ENCODE measurements at regions not wholly inside any gene's neighbourhood (a gene's known extent, or its start where the extent isn't known, plus 50 kb on each side); places are given as distances from the start of the nearest gene placed in this dataset.

GRCh38 chr7:26506196-26506595 is 214.5 kb downstream of the SNX10 start:
- no peak for DNase-seq (ENCODE audit: low read depth in 1 of 2, low spot score in 2 of 2)
- Histone ChIP-seq H3K27me3 (replicated peaks) (peaks cover 21% of the 10 kb centered on the region), H3K9me3 (replicated peaks) (no peaks in the 10 kb centered on the region), H3K27ac (no peak overlapping the region), H3K4me3 (no peak overlapping the region), H3K36me3 (no peaks in the 10 kb centered on the region), H3K4me1 (replicated peaks) (no peaks in the 10 kb centered on the region)

- DNase-seq (ENCODE audit: low read depth in 1 of 2, low spot score in 2 of 2): no peak
- H3K4me3 ChIP-seq: no peak overlapping the region
Observed at GRCh38 chr7:26507108-26507987, 215.7 kb downstream of the SNX10 start.

GRCh38 chr7:26508481-26508880 is 216.8 kb downstream of the SNX10 start:
- peaks cover 26% of the 10 kb centered on the region for H3K27me3 ChIP-seq (replicated peaks)
- DNase-seq (ENCODE audit: low read depth in 1 of 2, low spot score in 2 of 2): no peak
- H3K9me3 ChIP-seq (replicated peaks): no peaks in the 10 kb centered on the region
- H3K36me3 ChIP-seq: no peaks in the 10 kb centered on the region
- H3K27ac ChIP-seq: no peak overlapping the region
- no peaks in the 10 kb centered on the region for H3K4me1 ChIP-seq (replicated peaks)
- H3K4me3 ChIP-seq: no peak overlapping the region

More at GRCh38 chr7:26507108-26507987, 215.7 kb downstream of the SNX10 start:
- H3K27ac ChIP-seq: no peak overlapping the region
- no peaks in the 10 kb centered on the region for H3K36me3 ChIP-seq
- H3K4me1 ChIP-seq (replicated peaks): no peaks in the 10 kb centered on the region
- H3K9me3 ChIP-seq (replicated peaks): no peaks in the 10 kb centered on the region
- peaks cover 26% of the 10 kb centered on the region for H3K27me3 ChIP-seq (replicated peaks)

- DNase-seq (ENCODE audit: low read depth in 1 of 2, low spot score in 2 of 2): no peak
- no peaks in the 10 kb centered on the region for H3K9me3 ChIP-seq (replicated peaks)
- no peaks in the 10 kb centered on the region for H3K36me3 ChIP-seq
- peaks cover 26% of the 10 kb centered on the region for H3K27me3 ChIP-seq (replicated peaks)
- no peak overlapping the region for H3K4me3 ChIP-seq
- no peak overlapping the region for H3K27ac ChIP-seq
- no peaks in the 10 kb centered on the region for H3K4me1 ChIP-seq (replicated peaks)
Observed at GRCh38 chr7:26508917-26509316, 217.3 kb downstream of the SNX10 start.

- Histone ChIP-seq H3K9me3 (replicated peaks) (no peaks in the 10 kb centered on the region), H3K4me3 (no peak overlapping the region), H3K27me3 (replicated peaks) (peaks cover 29% of the 10 kb centered on the region), H3K36me3 (no peaks in the 10 kb centered on the region), H3K4me1 (replicated peaks) (no peaks in the 10 kb centered on the region), H3K27ac (no peak overlapping the region)
- DNase-seq (ENCODE audit: low read depth in 1 of 2, low spot score in 2 of 2): no peak
Observed at GRCh38 chr7:26510231-26510957, 218.7 kb downstream of the SNX10 start.

- H3K4me3 ChIP-seq: no peak overlapping the region
- DNase-seq (ENCODE audit: low read depth in 1 of 2, low spot score in 2 of 2): no peak
- no peaks in the 10 kb centered on the region for H3K36me3 ChIP-seq
- peaks cover 22% of the 10 kb centered on the region for H3K27me3 ChIP-seq (replicated peaks)
- H3K27ac ChIP-seq: no peak overlapping the region
- no peaks in the 10 kb centered on the region for H3K4me1 ChIP-seq (replicated peaks)
- H3K9me3 ChIP-seq (replicated peaks): no peaks in the 10 kb centered on the region
Observed at GRCh38 chr7:26511866-26512265, 220.2 kb downstream of the SNX10 start.

DNA sequence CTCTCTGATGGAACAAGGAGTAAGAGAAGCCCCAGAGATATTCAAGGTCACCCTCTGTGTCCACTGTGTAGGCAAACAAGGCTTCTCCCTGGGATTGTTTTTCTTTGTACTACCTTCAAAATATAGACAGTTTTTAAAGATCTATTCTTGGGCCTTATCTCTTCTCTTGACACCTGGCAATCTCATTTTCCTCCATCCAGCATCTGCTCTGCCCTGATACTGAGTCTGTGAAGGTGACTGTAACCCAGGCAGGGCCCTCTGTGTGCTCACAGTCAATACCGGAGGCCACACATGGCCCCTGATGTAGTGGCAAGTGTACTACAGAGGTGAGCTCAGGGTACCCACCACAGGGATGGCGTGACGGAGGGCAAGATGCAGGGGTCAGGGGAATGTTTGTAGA is 221.1 kb downstream of the SNX10 start:
- H3K36me3 ChIP-seq: no peaks in the 10 kb centered on the region
- H3K27me3 ChIP-seq (replicated peaks): peaks cover 22% of the 10 kb centered on the region
- no peak overlapping the region for H3K27ac ChIP-seq
- H3K9me3 ChIP-seq (replicated peaks): no peaks in the 10 kb centered on the region
- H3K4me1 ChIP-seq (replicated peaks): no peaks in the 10 kb centered on the region
- DNase-seq (ENCODE audit: low read depth in 1 of 2, low spot score in 2 of 2): no peak
- no peak overlapping the region for H3K4me3 ChIP-seq

GRCh38 chr7:26513948-26514347 is 222.3 kb downstream of the SNX10 start:
- Histone ChIP-seq H3K9me3 (replicated peaks) (no peaks in the 10 kb centered on the region), H3K4me3 (no peak overlapping the region), H3K27ac (no peak overlapping the region), H3K36me3 (no peaks in the 10 kb centered on the region), H3K4me1 (replicated peaks) (no peaks in the 10 kb centered on the region), H3K27me3 (replicated peaks) (peaks cover 22% of the 10 kb centered on the region)
- no peak for DNase-seq (ENCODE audit: low read depth in 1 of 2, low spot score in 2 of 2)

GRCh38 chr7:26514633-26515032 is 223.0 kb downstream of the SNX10 start:
- Histone ChIP-seq H3K4me3 (no peak overlapping the region), H3K4me1 (replicated peaks) (no peaks in the 10 kb centered on the region), H3K27ac (no peak overlapping the region), H3K9me3 (replicated peaks) (no peaks in the 10 kb centered on the region), H3K36me3 (no peaks in the 10 kb centered on the region), H3K27me3 (replicated peaks) (peaks cover 22% of the 10 kb centered on the region)
- DNase-seq (ENCODE audit: low read depth in 1 of 2, low spot score in 2 of 2): no peak

- Histone ChIP-seq H3K36me3 (no peaks in the 10 kb centered on the region), H3K4me3 (no peak overlapping the region), H3K9me3 (replicated peaks) (no peaks in the 10 kb centered on the region), H3K4me1 (replicated peaks) (no peaks in the 10 kb centered on the region), H3K27ac (no peak overlapping the region), H3K27me3 (replicated peaks) (peaks cover 15% of the 10 kb centered on the region)
- no peak for DNase-seq (ENCODE audit: low read depth in 1 of 2, low spot score in 2 of 2)
Observed at GRCh38 chr7:26515314-26515842, 223.7 kb downstream of the SNX10 start.

- Histone ChIP-seq H3K27me3 (replicated peaks) (peaks cover 4% of the 10 kb centered on the region; the same call in 1 of the 2 replicates), H3K36me3 (no peaks in the 10 kb centered on the region), H3K27ac (no peak overlapping the region), H3K4me3 (no peak overlapping the region), H3K4me1 (replicated peaks) (no peaks in the 10 kb centered on the region), H3K9me3 (replicated peaks) (no peaks in the 10 kb centered on the region)
- DNase-seq (ENCODE audit: low read depth in 1 of 2, low spot score in 2 of 2): no peak
Observed at GRCh38 chr7:26520483-26520882, 228.8 kb downstream of the SNX10 start.

GRCh38 chr7:26522633-26523032 is 231.0 kb downstream of the SNX10 start:
- peaks cover 4% of the 10 kb centered on the region; the same call in 1 of the 2 replicates for H3K27me3 ChIP-seq (replicated peaks)
- H3K9me3 ChIP-seq (replicated peaks): no peaks in the 10 kb centered on the region
- no peak overlapping the region for H3K4me3 ChIP-seq
- H3K27ac ChIP-seq: no peak overlapping the region
- no peaks in the 10 kb centered on the region for H3K36me3 ChIP-seq
- DNase-seq (ENCODE audit: low read depth in 1 of 2, low spot score in 2 of 2): no peak
- no peaks in the 10 kb centered on the region for H3K4me1 ChIP-seq (replicated peaks)

- no peak overlapping the region for H3K4me3 ChIP-seq
- H3K9me3 ChIP-seq (replicated peaks): no peaks in the 10 kb centered on the region
- no peak overlapping the region for H3K27ac ChIP-seq
- H3K4me1 ChIP-seq (replicated peaks): no peaks in the 10 kb centered on the region
- DNase-seq (ENCODE audit: low read depth in 1 of 2, low spot score in 2 of 2): no peak
- peaks cover 14% of the 10 kb centered on the region for H3K27me3 ChIP-seq (replicated peaks)
- no peaks in the 10 kb centered on the region for H3K36me3 ChIP-seq
Observed at GRCh38 chr7:26525398-26526264, 234.0 kb downstream of the SNX10 start.

Measured in SJSA1 (cell line).